Panc1 (cell line): ENCODE measurements at regions not wholly inside any gene's neighbourhood (a gene's known extent, or its start where the extent isn't known, plus 50 kb on each side); places are given as distances from the start of the nearest gene placed in this dataset.

Experiments
- ATAC-seq: fragments of 200-7000 bp; cut with Tn5 transposase; 2 replicates; pipeline ENCODE4 v1.9.1; 2020; ENCODE audit warnings: mild to moderate bottlenecking, moderate library complexity
- BruUV-seq: library from RNA; stranded (reverse); fragments of 400-500 nt; replicated peaks from 2 replicates; lab custom pipeline; 2021; lab: Mats Ljungman, UMichigan
- CTCF ChIA-PET: fragments of 300-600 bp; sonication (Branson Sonifier 250); formaldehyde crosslinking; loops from one replicate; lab custom pipeline; 2022; ENCODE audit warnings: antibody characterized with exemption; lab: Charles Lee
- POLR2A ChIA-PET: fragments of 300-600 bp; sonication (Branson Sonifier 250); formaldehyde crosslinking; loops from one replicate; lab custom pipeline; 2022; ENCODE audit warnings: antibody characterized with exemption; lab: Charles Lee
- DNase-seq: peaks from one replicate; pipeline ENCODE4 v3.0.0-alpha.2; 2010; ENCODE audit warnings: low read depth, low spot score
- H3K27ac ChIP-seq: 2 replicates; pipeline ENCODE4 v1.5.1; 2011; ENCODE audit warnings: mild to moderate bottlenecking, low read length, inconsistent platforms
- H3K27me3 ChIP-seq: fragments of 200-500 bp; sonication (Bioruptor generic); 2 replicates; pipeline ENCODE4 v1.6.0; 2014; ENCODE audit warnings: low read length, inconsistent platforms; ENCODE audit not compliant: control insufficient read depth, insufficient read depth
- H3K36me3 ChIP-seq: fragments of 200-500 bp; sonication (Bioruptor generic); 2 replicates; pipeline ENCODE4 v1.5.1; 2014; ENCODE audit warnings: inconsistent platforms, mild to moderate bottlenecking, low read length, moderate library complexity; ENCODE audit not compliant: control insufficient read depth, insufficient read depth
- H3K4me1 ChIP-seq: 2 replicates; pipeline ENCODE4 v1.5.1; 2011; ENCODE audit warnings: inconsistent platforms, mild to moderate bottlenecking, low read length, moderate library complexity; ENCODE audit not compliant: control insufficient read depth, insufficient read depth
- H3K4me3 ChIP-seq, 2 experiments: 2 replicates each; pipeline ENCODE4 v1.5.1; 2011 to 2012; ENCODE audit warnings: low read depth in 2 of 2, low read length in 2 of 2, mild to moderate bottlenecking in 2 of 2, inconsistent platforms in 1 of 2, moderate library complexity in 1 of 2
- H3K9me3 ChIP-seq: fragments of 200-500 bp; sonication (Bioruptor generic); 2 replicates; pipeline ENCODE4 v1.5.1; 2014; ENCODE audit warnings: low read depth, mild to moderate bottlenecking, inconsistent platforms, low read length, moderate library complexity; ENCODE audit not compliant: control insufficient read depth, insufficient read depth
- POLR2AphosphoS5 ChIP-seq: IDR thresholded peaks from 2 replicates; pipeline ENCODE4 v1.6.1; 2012; ENCODE audit warnings: mild to moderate bottlenecking, low read depth, low read length, moderate library complexity
- REST ChIP-seq, 2 experiments: IDR thresholded peaks; 2 replicates each; pipeline ENCODE4 v1.6.1; 2011 to 2012; ENCODE audit warnings: low read depth in 2 of 2, control low read depth in 1 of 2, low read length in 1 of 2, mild to moderate bottlenecking in 1 of 2, moderate library complexity in 1 of 2; ENCODE audit not compliant: insufficient read depth in 1 of 2
- SIN3A ChIP-seq: IDR thresholded peaks from 2 replicates; pipeline ENCODE4 v1.6.1; 2012; ENCODE audit warnings: low read depth, mild to moderate bottlenecking, low read length, moderate library complexity, borderline replicate concordance; ENCODE audit not compliant: insufficient read depth
- TCF7L2 ChIP-seq: IDR thresholded peaks from 2 replicates; pipeline ENCODE4 v1.6.1; 2011; ENCODE audit warnings: mild to moderate bottlenecking, low read depth, low read length, inconsistent platforms
- in situ Hi-C: cut with HindIII; loops from 2 replicates; pipeline ENCODE4 v1.10.0; 2016; ENCODE audit warnings: low sequenced_read_pairs, low pct_unique_long_range_greater_than_20kb
- intact Hi-C: fragments of 100-400 bp; cut with micrococcal nuclease; formaldehyde crosslinking; loops from one replicate; pipeline ENCODE4 v1.10.0; 2022; ENCODE audit not compliant: unreplicated experiment
- TF ChIP-seq, protein P1 (sequence below): fragments of 450-650 bp; IDR thresholded peaks from 2 replicates; pipeline ENCODE4 v1.5.1; 2017; ENCODE audit warnings: mild to moderate bottlenecking

GRCh38 chr11:107177106-107177477, 158.8 kb upstream of the GUCY1A2 start:
- intact Hi-C loops (no loop called here), in situ Hi-C loops (no loop called here)
- H3K4me3 ChIP-seq, result no peak overlapping the region
- H3K27ac ChIP-seq, result no peak overlapping the region
- TF ChIP-seq TCF7L2 (no peak), POLR2AphosphoS5 (no peak), REST (IDR thresholded peaks at IDR 0.05; ENCODE audit: insufficient read depth in 1 of 2, low read depth in 2 of 2, low read length in 1 of 2) (no peak), SIN3A (no peak)
- TF ChIP-seq, protein P1, sequence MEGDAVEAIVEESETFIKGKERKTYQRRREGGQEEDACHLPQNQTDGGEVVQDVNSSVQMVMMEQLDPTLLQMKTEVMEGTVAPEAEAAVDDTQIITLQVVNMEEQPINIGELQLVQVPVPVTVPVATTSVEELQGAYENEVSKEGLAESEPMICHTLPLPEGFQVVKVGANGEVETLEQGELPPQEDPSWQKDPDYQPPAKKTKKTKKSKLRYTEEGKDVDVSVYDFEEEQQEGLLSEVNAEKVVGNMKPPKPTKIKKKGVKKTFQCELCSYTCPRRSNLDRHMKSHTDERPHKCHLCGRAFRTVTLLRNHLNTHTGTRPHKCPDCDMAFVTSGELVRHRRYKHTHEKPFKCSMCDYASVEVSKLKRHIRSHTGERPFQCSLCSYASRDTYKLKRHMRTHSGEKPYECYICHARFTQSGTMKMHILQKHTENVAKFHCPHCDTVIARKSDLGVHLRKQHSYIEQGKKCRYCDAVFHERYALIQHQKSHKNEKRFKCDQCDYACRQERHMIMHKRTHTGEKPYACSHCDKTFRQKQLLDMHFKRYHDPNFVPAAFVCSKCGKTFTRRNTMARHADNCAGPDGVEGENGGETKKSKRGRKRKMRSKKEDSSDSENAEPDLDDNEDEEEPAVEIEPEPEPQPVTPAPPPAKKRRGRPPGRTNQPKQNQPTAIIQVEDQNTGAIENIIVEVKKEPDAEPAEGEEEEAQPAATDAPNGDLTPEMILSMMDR, result no peak
- no TSS peak for BruUV-seq
- no peaks in the 10 kb centered on the region for H3K9me3 ChIP-seq
- ChIA-PET POLR2A (no interaction called here), CTCF (no interaction called here)
- ATAC-seq (no peak), DNase-seq (no peak)
- no peaks in the 10 kb centered on the region for H3K4me1 ChIP-seq
- no peaks in the 10 kb centered on the region for H3K27me3 ChIP-seq
- H3K36me3 ChIP-seq, result no peaks in the 10 kb centered on the region

GRCh38 chr11:107176148-107177105, 158.2 kb upstream of the GUCY1A2 start:
- Histone ChIP-seq H3K36me3 (no peaks in the 10 kb centered on the region), H3K27me3 (no peaks in the 10 kb centered on the region), H3K27ac (no peak overlapping the region), H3K4me3 (no peak overlapping the region), H3K4me1 (no peaks in the 10 kb centered on the region), H3K9me3 (no peaks in the 10 kb centered on the region)
- POLR2A ChIA-PET, result no interaction called here
- ATAC-seq (no peak), DNase-seq (no peak)
- TF ChIP-seq, protein P1, result no peak
- no peak for TF ChIP-seq POLR2AphosphoS5
- no peak for TF ChIP-seq REST (IDR thresholded peaks at IDR 0.05; ENCODE audit: insufficient read depth in 1 of 2, low read depth in 2 of 2, low read length in 1 of 2)
- no peak for TF ChIP-seq TCF7L2
- no peak for TF ChIP-seq SIN3A
- CTCF ChIA-PET, result no interaction called here
- in situ Hi-C loops (no loop called here), intact Hi-C loops (no loop called here)
- no TSS peak for BruUV-seq
